Activated CD8-positive, alpha-beta memory T cell treated with anti-CD3 and anti-CD28 coated beads, Interleukin-2, amount 10 ng/mL, durations not matched to agents 7 days and 5 days (primary cell): ENCODE measurements at regions not wholly inside any gene's neighbourhood (a gene's known extent, or its start where the extent isn't known, plus 50 kb on each side); places are given as distances from the start of the nearest gene placed in this dataset.

Experiments used
- ATAC-seq: fragments of 150-1000 bp; cut with Tn5 transposase; one replicate; pipeline ENCODE4 v1.10.0; 2021; ENCODE audit warnings: moderate library complexity
- CTCF ChIA-PET: fragments of 350-600 bp; sonication (Branson Sonifier 250); formaldehyde crosslinking; loops from one replicate; lab custom pipeline; 2021; ENCODE audit warnings: antibody characterized with exemption; lab: Charles Lee
- DNase-seq: peaks from one replicate; pipeline ENCODE4 v3.0.0-alpha.2; 2020
- H3K27ac Mint-ChIP-seq: one replicate; pipeline ENCODE4 v1.8.0; 2021; ENCODE audit warnings: mild to moderate bottlenecking, mixed read lengths
- H3K27me3 Mint-ChIP-seq: one replicate; pipeline ENCODE4 v1.8.0; 2021; ENCODE audit warnings: mixed read lengths
- H3K36me3 Mint-ChIP-seq: one replicate; pipeline ENCODE4 v1.8.0; 2021; ENCODE audit warnings: mild to moderate bottlenecking, mixed read lengths
- H3K4me1 Mint-ChIP-seq: one replicate; pipeline ENCODE4 v1.8.0; 2021; ENCODE audit warnings: mixed read lengths
- H3K4me3 Mint-ChIP-seq: one replicate; pipeline ENCODE4 v1.8.0; 2021; ENCODE audit warnings: mild to moderate bottlenecking, moderate library complexity, mixed read lengths
- H3K9me3 Mint-ChIP-seq: one replicate; pipeline ENCODE4 v1.8.0; 2022; ENCODE audit warnings: low read depth, mixed read lengths

GRCh38 chr1:222099746-222100145, 357.9 kb upstream of the DUSP10 start:
- DNase-seq (no peak), ATAC-seq (no peak)
- Mint-ChIP-seq H3K27me3 (peaks cover 3% of the 10 kb centered on the region), H3K9me3 (no peaks in the 10 kb centered on the region), H3K4me3 (no peak overlapping the region), H3K27ac (no peak overlapping the region), H3K36me3 (no peaks in the 10 kb centered on the region), H3K4me1 (no peaks in the 10 kb centered on the region)
- CTCF ChIA-PET: interaction anchor here (1.2 to 1.8 kb wide), 2 partner anchors 10 to 356 kb away, joined by 3 to 6 read pairs; no protein-coding TSS in a partner anchor

DNA sequence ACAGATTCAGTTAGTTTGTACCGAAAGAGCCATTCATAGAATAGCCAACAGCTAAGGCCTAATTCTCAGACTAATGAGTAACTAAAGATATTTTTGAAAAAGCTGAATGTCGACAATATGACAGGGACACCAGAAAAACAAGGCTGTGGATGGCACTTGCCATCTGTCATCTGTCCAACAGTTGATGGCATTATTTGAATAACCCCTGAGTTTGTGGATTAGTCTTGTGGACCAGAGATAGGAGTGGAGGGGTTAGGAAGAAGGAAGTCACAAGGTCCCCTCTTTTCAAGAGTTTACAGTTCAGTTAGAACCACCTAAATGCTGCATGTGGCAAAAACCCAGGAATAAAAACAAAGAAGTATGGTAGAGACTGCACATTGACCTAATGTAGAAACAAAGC, 356.5 kb upstream of the DUSP10 start:
- no peak overlapping the region for H3K4me3 Mint-ChIP-seq
- no peak for DNase-seq
- CTCF ChIA-PET: interaction anchor here (1.8 kb wide), 1 partner anchor 358 kb away, joined by 6 read pairs; no protein-coding TSS in a partner anchor
- H3K36me3 Mint-ChIP-seq: no peaks in the 10 kb centered on the region
- H3K9me3 Mint-ChIP-seq: no peaks in the 10 kb centered on the region
- ATAC-seq: no peak
- H3K27me3 Mint-ChIP-seq: peaks cover 3% of the 10 kb centered on the region
- H3K27ac Mint-ChIP-seq: no peak overlapping the region
- H3K4me1 Mint-ChIP-seq: no peaks in the 10 kb centered on the region

- peaks cover 3% of the 10 kb centered on the region for H3K27me3 Mint-ChIP-seq
- no peaks in the 10 kb centered on the region for H3K9me3 Mint-ChIP-seq
- no peak overlapping the region for H3K27ac Mint-ChIP-seq
- ATAC-seq: no peak
- H3K4me1 Mint-ChIP-seq: no peaks in the 10 kb centered on the region
- H3K36me3 Mint-ChIP-seq: no peaks in the 10 kb centered on the region
- no peak overlapping the region for H3K4me3 Mint-ChIP-seq
- CTCF ChIA-PET: interaction anchor here (0.7 to 1.7 kb wide), 3 partner anchors 353 to 366 kb away, joined by 3 to 4 read pairs (median 4); no protein-coding TSS in a partner anchor
- no peak for DNase-seq
Measured at GRCh38 chr1:222097588-222097987, 355.7 kb upstream of the DUSP10 start.

DNA sequence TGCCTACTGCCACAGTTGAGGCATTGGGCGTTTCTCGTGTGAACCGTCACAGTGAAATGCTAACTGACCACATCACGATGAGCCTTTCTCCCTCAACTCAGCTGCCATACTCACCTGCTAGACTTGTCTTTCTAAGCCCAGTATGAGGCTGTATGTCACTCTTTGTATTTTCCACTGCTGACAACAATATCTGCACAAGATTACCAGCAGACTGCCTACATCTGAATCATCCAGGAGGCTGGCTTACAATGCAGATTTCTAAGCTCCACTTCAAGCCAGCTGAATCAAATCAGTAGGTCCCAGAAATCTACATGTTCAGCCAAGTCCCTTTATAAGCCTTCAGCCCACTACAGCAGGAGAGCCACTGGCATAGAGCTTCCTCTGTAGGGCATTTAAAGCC, 355.0 kb upstream of the DUSP10 start:
- no peaks in the 10 kb centered on the region for H3K36me3 Mint-ChIP-seq
- CTCF ChIA-PET: interaction anchor here (0.7 to 1.7 kb wide), 4 partner anchors 69 to 366 kb away, joined by 3 to 4 read pairs (median 4); no protein-coding TSS in a partner anchor
- DNase-seq (no peak), ATAC-seq (no peak)
- H3K27me3 Mint-ChIP-seq: peaks cover 3% of the 10 kb centered on the region
- H3K27ac Mint-ChIP-seq: no peak overlapping the region
- no peaks in the 10 kb centered on the region for H3K9me3 Mint-ChIP-seq
- no peak overlapping the region for H3K4me3 Mint-ChIP-seq
- no peaks in the 10 kb centered on the region for H3K4me1 Mint-ChIP-seq

DNA sequence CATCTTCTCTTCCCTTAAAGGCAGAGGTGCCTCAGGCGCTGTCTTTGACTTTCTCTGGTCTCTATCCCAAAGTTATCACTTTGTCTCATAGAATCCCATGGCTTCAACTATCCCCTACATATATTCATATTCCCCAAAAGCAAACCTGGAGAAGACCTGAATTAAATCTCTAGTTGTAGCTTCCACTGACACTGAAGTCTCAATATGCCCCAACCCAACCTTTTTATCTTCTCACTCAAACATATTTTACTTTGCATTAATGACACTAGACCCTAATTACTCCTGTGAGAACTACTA, 354.5 kb upstream of the DUSP10 start:
- CTCF ChIA-PET: interaction anchor here (0.8 to 1.7 kb wide), 5 partner anchors 9 to 367 kb away, joined by 3 to 4 read pairs (median 3); no protein-coding TSS in a partner anchor
- DNase-seq (no peak), ATAC-seq (no peak)
- H3K36me3 Mint-ChIP-seq: no peaks in the 10 kb centered on the region
- peaks cover 3% of the 10 kb centered on the region for H3K27me3 Mint-ChIP-seq
- no peaks in the 10 kb centered on the region for H3K4me1 Mint-ChIP-seq
- H3K4me3 Mint-ChIP-seq: no peak overlapping the region
- no peak overlapping the region for H3K27ac Mint-ChIP-seq
- H3K9me3 Mint-ChIP-seq: no peaks in the 10 kb centered on the region

- peaks cover 3% of the 10 kb centered on the region for H3K27me3 Mint-ChIP-seq
- DNase-seq (peak; percentile 63), ATAC-seq (peak; percentile 75)
- H3K27ac Mint-ChIP-seq: no peak overlapping the region
- no peaks in the 10 kb centered on the region for H3K4me1 Mint-ChIP-seq
- H3K4me3 Mint-ChIP-seq: no peak overlapping the region
- no peaks in the 10 kb centered on the region for H3K36me3 Mint-ChIP-seq
- CTCF ChIA-PET: interaction anchor here (0.8 to 2.3 kb wide), 8 partner anchors 9 to 361 kb away, joined by 3 to 15 read pairs (median 3); no protein-coding TSS in a partner anchor
- no peaks in the 10 kb centered on the region for H3K9me3 Mint-ChIP-seq
Measured at GRCh38 chr1:222095606-222096475, 354.0 kb upstream of the DUSP10 start.

GRCh38 chr1:222093518-222093917, 351.6 kb upstream of the DUSP10 start:
- no peak for DNase-seq
- Mint-ChIP-seq H3K27ac (no peak overlapping the region), H3K4me1 (no peaks in the 10 kb centered on the region), H3K27me3 (no peaks in the 10 kb centered on the region), H3K9me3 (no peaks in the 10 kb centered on the region), H3K36me3 (no peaks in the 10 kb centered on the region), H3K4me3 (no peak overlapping the region)
- no peak for ATAC-seq
- CTCF ChIA-PET: no interaction called here

DNA sequence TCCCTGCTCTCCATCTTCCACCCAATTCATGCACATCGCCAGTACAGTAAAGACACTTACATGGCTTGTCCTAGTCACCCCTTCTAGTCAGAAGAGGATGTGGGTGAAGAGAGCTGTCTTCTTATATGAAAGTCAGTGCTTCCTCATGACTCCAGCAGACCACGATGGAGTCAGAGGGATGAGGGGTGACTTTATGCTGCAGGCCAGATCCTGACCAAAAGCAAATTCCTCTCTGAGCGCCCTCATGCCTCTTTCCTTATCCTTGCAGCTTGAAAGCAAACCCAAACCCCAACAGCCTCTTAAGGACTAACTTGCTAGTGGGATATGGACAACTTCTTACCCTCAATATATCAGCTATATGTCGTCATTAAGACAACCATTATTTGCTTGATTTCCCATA, 348.2 kb upstream of the DUSP10 start:
- DNase-seq: no peak
- no peak for ATAC-seq
- Mint-ChIP-seq H3K27me3 (peaks cover 6% of the 10 kb centered on the region), H3K27ac (no peak overlapping the region), H3K4me3 (no peak overlapping the region), H3K36me3 (peaks cover 1% of the 10 kb centered on the region), H3K4me1 (no peaks in the 10 kb centered on the region), H3K9me3 (peaks cover 4% of the 10 kb centered on the region)
- CTCF ChIA-PET: interaction anchor here (0.8 kb wide), 1 partner anchor 10 kb away, joined by 3 read pairs; no protein-coding TSS in a partner anchor

DNA sequence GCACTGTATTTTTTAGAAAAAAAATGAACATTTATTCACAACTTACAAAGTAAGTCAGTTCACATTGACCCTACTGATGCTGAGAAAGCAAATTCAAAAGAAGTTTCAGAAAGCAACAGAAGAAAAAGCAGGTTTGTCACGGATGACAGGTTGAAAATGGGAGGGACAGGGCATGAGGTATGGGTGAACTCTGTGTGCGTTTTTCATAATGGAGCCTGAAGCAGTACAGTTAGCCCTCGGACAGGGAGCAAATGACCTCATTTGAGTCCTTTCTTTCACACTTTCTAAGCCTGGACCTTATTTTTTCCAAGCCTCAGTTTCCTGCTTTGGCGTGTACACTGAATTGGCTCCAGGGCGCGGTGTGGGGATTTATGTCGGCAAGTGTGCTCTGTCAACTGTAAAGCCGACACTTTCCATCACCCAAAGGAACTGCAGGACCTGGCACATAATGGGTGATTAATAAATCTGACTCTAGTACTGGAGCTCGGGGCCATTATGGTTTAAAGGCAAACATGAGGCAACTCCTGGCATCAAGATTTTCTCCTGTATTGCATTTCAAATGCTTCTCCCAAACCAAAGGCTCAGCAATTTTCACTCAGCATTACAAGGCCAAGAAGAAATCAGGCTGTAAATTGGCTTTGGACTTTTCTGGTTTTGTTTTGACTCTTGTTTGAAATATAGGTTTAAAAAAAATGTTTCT, 345.5 kb upstream of the DUSP10 start:
- no peak overlapping the region for H3K4me3 Mint-ChIP-seq
- H3K36me3 Mint-ChIP-seq: peaks cover 2% of the 10 kb centered on the region
- no peak overlapping the region for H3K27ac Mint-ChIP-seq
- CTCF ChIA-PET: interaction anchor here (1.4 kb wide), 1 partner anchor 9 kb away, joined by 3 read pairs; no protein-coding TSS in a partner anchor
- H3K27me3 Mint-ChIP-seq: peaks cover 11% of the 10 kb centered on the region
- DNase-seq: no peak
- H3K9me3 Mint-ChIP-seq: peaks cover 8% of the 10 kb centered on the region
- no peak for ATAC-seq
- H3K4me1 Mint-ChIP-seq: no peaks in the 10 kb centered on the region

GRCh38 chr1:222084996-222085395, 343.1 kb upstream of the DUSP10 start:
- Mint-ChIP-seq H3K27me3 (peaks cover 13% of the 10 kb centered on the region), H3K27ac (no peak overlapping the region), H3K36me3 (peaks cover 2% of the 10 kb centered on the region), H3K4me3 (no peak overlapping the region), H3K9me3 (peaks cover 8% of the 10 kb centered on the region), H3K4me1 (no peaks in the 10 kb centered on the region)
- CTCF ChIA-PET: interaction anchor here (0.9 kb wide), 1 partner anchor 10 kb away, joined by 3 read pairs; no protein-coding TSS in a partner anchor
- no peak for ATAC-seq
- DNase-seq: no peak

- ATAC-seq (no peak), DNase-seq (no peak)
- H3K4me3 Mint-ChIP-seq: no peak overlapping the region
- H3K4me1 Mint-ChIP-seq: no peaks in the 10 kb centered on the region
- peaks cover 8% of the 10 kb centered on the region for H3K9me3 Mint-ChIP-seq
- CTCF ChIA-PET: no interaction called here
- H3K36me3 Mint-ChIP-seq: peaks cover 2% of the 10 kb centered on the region
- H3K27ac Mint-ChIP-seq: no peak overlapping the region
- H3K27me3 Mint-ChIP-seq: peaks cover 13% of the 10 kb centered on the region
Measured at GRCh38 chr1:222084048-222084447, 342.2 kb upstream of the DUSP10 start.

DNA sequence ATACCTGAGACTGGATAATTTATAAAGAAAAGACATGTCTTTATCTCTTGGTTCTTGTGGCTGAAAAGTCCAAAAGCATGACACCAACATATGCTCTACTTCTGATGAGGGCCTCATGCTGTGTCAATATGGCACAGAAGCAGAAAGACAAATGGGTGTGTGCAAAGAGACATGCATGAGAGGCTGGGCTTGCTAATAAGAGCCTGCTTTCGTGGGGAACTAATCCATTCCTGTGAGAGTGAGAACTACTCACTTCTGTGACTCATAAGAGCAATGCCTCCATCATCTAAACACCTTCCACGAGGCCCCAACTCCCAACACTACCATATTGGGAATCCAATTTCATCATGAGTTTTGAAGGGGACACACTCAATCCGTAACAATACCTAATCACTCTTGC, 340.0 kb upstream of the DUSP10 start:
- Mint-ChIP-seq H3K4me3 (no peak overlapping the region), H3K9me3 (peaks cover 8% of the 10 kb centered on the region), H3K4me1 (no peaks in the 10 kb centered on the region), H3K27ac (no peak overlapping the region), H3K27me3 (peaks cover 16% of the 10 kb centered on the region), H3K36me3 (peaks cover 2% of the 10 kb centered on the region)
- CTCF ChIA-PET: no interaction called here
- ATAC-seq (no peak), DNase-seq (no peak)

- H3K27me3 Mint-ChIP-seq: peaks cover 7% of the 10 kb centered on the region
- CTCF ChIA-PET: no interaction called here
Measured at GRCh38 chr1:222079566-222079965, 337.7 kb upstream of the DUSP10 start.

More at GRCh38 chr1:222079566-222079965, 337.7 kb upstream of the DUSP10 start:
- ATAC-seq (no peak), DNase-seq (no peak)
- Mint-ChIP-seq H3K4me3 (no peak overlapping the region), H3K4me1 (no peaks in the 10 kb centered on the region), H3K36me3 (no peaks in the 10 kb centered on the region), H3K9me3 (no peaks in the 10 kb centered on the region), H3K27ac (no peak overlapping the region)
